ENCODE measurements at regions not wholly inside any gene's neighbourhood (a gene's known extent, or its start where the extent isn't known, plus 50 kb on each side); places are given as distances from the start of the nearest gene placed in this dataset.

- POLR2A ChIA-PET = no interaction called here
- H3K4me1 ChIP-seq (ENCODE audit: control insufficient read depth, insufficient read depth, low read length) = no peaks in the 10 kb centered on the region
- TF ChIP-seq EGR2 (tag by site-specific recombination; IDR thresholded peaks at IDR 0.05; ENCODE audit: low read depth) = no peak
- no peak for TF ChIP-seq CTCF (tag by site-specific recombination; IDR thresholded peaks at IDR 0.05)
- no peak for TF ChIP-seq ZNF169 (tag by site-specific recombination; IDR thresholded peaks at IDR 0.05)
- TF ChIP-seq ZNF148 (tag by site-specific recombination; IDR thresholded peaks at IDR 0.05; ENCODE audit: borderline replicate concordance) = no peak
- TF ChIP-seq ZNF664 (tag by site-specific recombination; IDR thresholded peaks at IDR 0.05) = no peak
- TF ChIP-seq ELK4 (IDR thresholded peaks at IDR 0.05; ENCODE audit: borderline replicate concordance, low read depth, low read length) = no peak
- TF ChIP-seq ZSCAN16 (tag by site-specific recombination; IDR thresholded peaks at IDR 0.05) = no peak
- no peak for TF ChIP-seq ZNF311 (tag by site-specific recombination; IDR thresholded peaks at IDR 0.05; ENCODE audit: borderline replicate concordance)
- no peak for TF ChIP-seq ZNF473 (tag by site-specific recombination; IDR thresholded peaks at IDR 0.05)
- no peak for TF ChIP-seq ZNF707 (tag by site-specific recombination; IDR thresholded peaks at IDR 0.05)
- H3K9me3 ChIP-seq (ENCODE audit: control insufficient read depth, insufficient read depth, low read depth, low read length) = no peaks in the 10 kb centered on the region
- H3K4me3 ChIP-seq (ENCODE audit: low read depth, low read length) = no peak overlapping the region
- CTCF ChIA-PET = no interaction called here
- H3K27ac ChIP-seq (ENCODE audit: extremely low read depth, low read depth, low read length) = no peak overlapping the region
- no peaks in the 10 kb centered on the region for H3K36me3 ChIP-seq (ENCODE audit: control insufficient read depth in 2 of 2, insufficient read depth in 1 of 2, low read length in 2 of 2)
Measured at GRCh38 chr5:98108497-98108896, 665.0 kb upstream of the RGMB start.

GRCh38 chr5:98109561-98110006, 663.9 kb upstream of the RGMB start:
- CTCF ChIA-PET = interaction anchor here (0.6 kb wide), 1 partner anchor 11 kb away, joined by 8 read pairs; no protein-coding TSS in a partner anchor
- H3K4me1 ChIP-seq (ENCODE audit: control insufficient read depth, insufficient read depth, low read length) = no peaks in the 10 kb centered on the region
- POLR2A ChIA-PET = no interaction called here
- no peaks in the 10 kb centered on the region for H3K36me3 ChIP-seq (ENCODE audit: control insufficient read depth in 2 of 2, insufficient read depth in 1 of 2, low read length in 2 of 2)
- no peak overlapping the region for H3K27ac ChIP-seq (ENCODE audit: extremely low read depth, low read depth, low read length)
- H3K9me3 ChIP-seq (ENCODE audit: control insufficient read depth, insufficient read depth, low read depth, low read length) = no peaks in the 10 kb centered on the region
- no peak overlapping the region for H3K4me3 ChIP-seq (ENCODE audit: low read depth, low read length)
- no peak for TF ChIP-seq ZIC2 (tag by site-specific recombination; IDR thresholded peaks at IDR 0.05)
- TF ChIP-seq ZNF449 (tag by site-specific recombination; IDR thresholded peaks at IDR 0.05) = no peak
- no peak for TF ChIP-seq RBAK (tag by site-specific recombination; IDR thresholded peaks at IDR 0.05)
- no peak for TF ChIP-seq ZNF514 (tag by site-specific recombination; IDR thresholded peaks at IDR 0.05)
- no peak for TF ChIP-seq ZNF510 (tag by site-specific recombination; IDR thresholded peaks at IDR 0.05; ENCODE audit: insufficient replicate concordance)
- no peak for TF ChIP-seq ZNF335 (tag by site-specific recombination; conservative IDR thresholded peaks at IDR 0.05)
- no peak for TF ChIP-seq ZNF776 (tag by site-specific recombination; IDR thresholded peaks at IDR 0.05; ENCODE audit: borderline replicate concordance)
- no peak for TF ChIP-seq ZNF777 (tag by site-specific recombination; IDR thresholded peaks at IDR 0.05; ENCODE audit: borderline replicate concordance)
- TF ChIP-seq GLI4 (tag by site-specific recombination; IDR thresholded peaks at IDR 0.05) = no peak
- TF ChIP-seq INSM2 (tag by site-specific recombination; IDR thresholded peaks at IDR 0.05) = no peak
- TF ChIP-seq ZNF416 (tag by site-specific recombination; IDR thresholded peaks at IDR 0.05) = no peak
- TF ChIP-seq ZNF76 (tag by site-specific recombination; IDR thresholded peaks at IDR 0.05; ENCODE audit: borderline replicate concordance, low read depth) = no peak
- TF ChIP-seq ZNF513 (tag by site-specific recombination; IDR thresholded peaks at IDR 0.05) = no peak
- no peak for TF ChIP-seq ZNF785 (tag by site-specific recombination; IDR thresholded peaks at IDR 0.05)
